ENCODE measurements at regions not wholly inside any gene's neighbourhood (a gene's known extent, or its start where the extent isn't known, plus 50 kb on each side); places are given as distances from the start of the nearest gene placed in this dataset.

DNA sequence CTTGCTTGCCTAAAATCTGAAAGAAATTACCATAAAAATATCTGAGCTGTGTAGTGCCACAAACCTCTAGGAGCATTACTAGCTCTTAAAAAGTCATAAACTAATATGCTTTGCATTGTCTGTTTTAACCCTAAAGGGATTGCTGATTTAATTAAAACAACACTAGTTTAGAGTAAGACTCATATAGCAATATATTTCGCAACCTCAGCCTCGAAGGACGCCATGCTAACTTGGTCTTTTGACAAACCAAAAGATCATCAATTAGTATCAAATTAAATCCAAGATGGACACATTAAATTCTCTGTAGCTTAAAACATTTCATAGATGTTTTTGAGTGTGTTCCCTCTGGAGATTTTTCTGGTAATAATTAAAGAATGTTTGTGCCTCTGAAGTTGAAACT, 74.8 kb upstream of the KCNQ5 start:
- no peak for DNase-seq (ENCODE audit: low spot score)
- in situ Hi-C loops (cut with MboI; ENCODE audit: low pct_unique_long_range_greater_than_20kb, low sequenced_read_pairs, unreplicated experiment) = no loop called here
- TF ChIP-seq, protein P1, sequence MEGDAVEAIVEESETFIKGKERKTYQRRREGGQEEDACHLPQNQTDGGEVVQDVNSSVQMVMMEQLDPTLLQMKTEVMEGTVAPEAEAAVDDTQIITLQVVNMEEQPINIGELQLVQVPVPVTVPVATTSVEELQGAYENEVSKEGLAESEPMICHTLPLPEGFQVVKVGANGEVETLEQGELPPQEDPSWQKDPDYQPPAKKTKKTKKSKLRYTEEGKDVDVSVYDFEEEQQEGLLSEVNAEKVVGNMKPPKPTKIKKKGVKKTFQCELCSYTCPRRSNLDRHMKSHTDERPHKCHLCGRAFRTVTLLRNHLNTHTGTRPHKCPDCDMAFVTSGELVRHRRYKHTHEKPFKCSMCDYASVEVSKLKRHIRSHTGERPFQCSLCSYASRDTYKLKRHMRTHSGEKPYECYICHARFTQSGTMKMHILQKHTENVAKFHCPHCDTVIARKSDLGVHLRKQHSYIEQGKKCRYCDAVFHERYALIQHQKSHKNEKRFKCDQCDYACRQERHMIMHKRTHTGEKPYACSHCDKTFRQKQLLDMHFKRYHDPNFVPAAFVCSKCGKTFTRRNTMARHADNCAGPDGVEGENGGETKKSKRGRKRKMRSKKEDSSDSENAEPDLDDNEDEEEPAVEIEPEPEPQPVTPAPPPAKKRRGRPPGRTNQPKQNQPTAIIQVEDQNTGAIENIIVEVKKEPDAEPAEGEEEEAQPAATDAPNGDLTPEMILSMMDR (IDR thresholded peaks at IDR 0.05; ENCODE audit: extremely low read depth, insufficient read depth, missing control alignments) = no peak

- TF ChIP-seq, protein P1 (IDR thresholded peaks at IDR 0.05; ENCODE audit: extremely low read depth, insufficient read depth, missing control alignments) = no peak
- no peak for DNase-seq (ENCODE audit: low spot score)
- in situ Hi-C loops (cut with MboI; ENCODE audit: low pct_unique_long_range_greater_than_20kb, low sequenced_read_pairs, unreplicated experiment) = no loop called here
These were observed 70.4 kb upstream of the KCNQ5 start for GRCh38 chr6:72551470-72551869.

DNA sequence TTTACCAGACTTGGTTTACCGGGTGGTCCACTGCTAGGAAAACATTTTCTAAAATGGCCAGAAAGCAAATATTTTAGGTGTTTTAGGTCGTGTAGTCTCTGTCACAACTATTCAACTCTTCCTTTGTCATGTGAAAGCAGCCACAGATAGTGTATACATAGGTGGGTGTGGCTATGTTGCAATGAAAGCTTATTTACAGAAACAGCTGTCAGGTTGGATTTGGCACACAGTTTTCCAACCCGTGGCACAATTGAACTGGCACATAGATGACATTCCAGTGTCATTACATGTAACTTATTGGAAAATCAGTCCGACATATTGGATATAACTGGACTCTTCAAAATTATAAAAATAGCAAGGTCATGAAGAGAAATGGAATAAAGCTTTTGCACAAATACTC, 68.9 kb upstream of the KCNQ5 start:
- TF ChIP-seq, protein P1 (IDR thresholded peaks at IDR 0.05; ENCODE audit: extremely low read depth, insufficient read depth, missing control alignments) = no peak
- no peak for DNase-seq (ENCODE audit: low spot score)
- in situ Hi-C loops (cut with MboI; ENCODE audit: low pct_unique_long_range_greater_than_20kb, low sequenced_read_pairs, unreplicated experiment) = no loop called here

- DNase-seq (ENCODE audit: low spot score) = no peak
- in situ Hi-C loops (cut with MboI; ENCODE audit: low pct_unique_long_range_greater_than_20kb, low sequenced_read_pairs, unreplicated experiment) = no loop called here
These were observed 68.0 kb upstream of the KCNQ5 start for GRCh38 chr6:72553531-72554511.

DNA sequence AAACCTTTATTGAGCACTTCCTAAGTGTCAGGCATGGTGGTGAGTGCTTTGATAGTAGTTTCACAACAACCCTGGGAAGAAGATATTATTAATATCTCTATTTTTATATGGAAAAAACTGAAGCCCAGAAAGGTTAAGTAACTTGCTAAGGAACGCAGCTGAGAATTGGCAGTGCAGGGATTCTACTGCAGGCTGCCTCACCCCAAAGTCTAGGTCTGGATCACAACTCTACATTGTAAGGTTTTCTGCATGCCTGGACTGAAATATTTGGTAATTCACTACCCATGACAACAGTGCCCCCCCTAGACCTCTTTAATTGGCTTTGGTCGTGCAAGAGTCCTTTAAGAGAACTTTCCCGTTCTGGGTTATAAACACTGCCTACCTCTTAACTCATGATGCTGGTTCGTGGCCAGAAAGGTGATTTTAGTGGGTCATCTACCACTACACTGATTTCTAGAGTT, 67.1 kb upstream of the KCNQ5 start:
- in situ Hi-C loops (cut with MboI; ENCODE audit: low pct_unique_long_range_greater_than_20kb, low sequenced_read_pairs, unreplicated experiment) = no loop called here
- TF ChIP-seq, protein P1 (IDR thresholded peaks at IDR 0.05; ENCODE audit: extremely low read depth, insufficient read depth, missing control alignments) = no peak
- no peak for DNase-seq (ENCODE audit: low spot score)

More at GRCh38 chr6:72553531-72554511, 68.0 kb upstream of the KCNQ5 start:
- TF ChIP-seq, protein P1 (IDR thresholded peaks at IDR 0.05; ENCODE audit: extremely low read depth, insufficient read depth, missing control alignments) = no peak

DNA sequence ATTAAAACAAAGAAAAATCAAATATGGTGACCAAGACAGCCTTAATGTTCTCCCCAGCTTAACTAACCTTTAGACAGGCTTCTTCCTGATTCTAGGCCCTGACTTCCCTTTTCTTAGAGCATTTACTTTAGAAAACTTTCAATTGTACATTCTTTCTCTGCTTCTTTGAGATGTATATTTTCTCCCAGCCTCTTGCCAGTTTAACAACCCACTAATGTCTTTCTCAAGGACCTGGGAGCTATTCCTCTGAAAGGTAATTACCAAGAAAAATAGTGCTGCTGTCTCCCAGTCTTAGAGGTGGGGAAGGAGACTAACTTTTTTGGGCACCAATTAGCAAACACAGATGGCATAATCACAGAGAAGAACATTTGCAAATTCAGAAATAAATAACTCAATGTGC, 62.8 kb upstream of the KCNQ5 start:
- in situ Hi-C loops (cut with MboI; ENCODE audit: low pct_unique_long_range_greater_than_20kb, low sequenced_read_pairs, unreplicated experiment) = no loop called here
- DNase-seq (ENCODE audit: low spot score) = no peak

More for the DNA sequence above, 62.8 kb upstream of the KCNQ5 start:
- TF ChIP-seq, protein P1 (IDR thresholded peaks at IDR 0.05; ENCODE audit: extremely low read depth, insufficient read depth, missing control alignments) = no peak

Measured in GM13977 (cell line).